ENCODE measurements at regions not wholly inside any gene's neighbourhood (a gene's known extent, or its start where the extent isn't known, plus 50 kb on each side); places are given as distances from the start of the nearest gene placed in this dataset.
A peak's percentile ranks its signal among the peaks of the same experiment; 100 is the strongest.

DNA sequence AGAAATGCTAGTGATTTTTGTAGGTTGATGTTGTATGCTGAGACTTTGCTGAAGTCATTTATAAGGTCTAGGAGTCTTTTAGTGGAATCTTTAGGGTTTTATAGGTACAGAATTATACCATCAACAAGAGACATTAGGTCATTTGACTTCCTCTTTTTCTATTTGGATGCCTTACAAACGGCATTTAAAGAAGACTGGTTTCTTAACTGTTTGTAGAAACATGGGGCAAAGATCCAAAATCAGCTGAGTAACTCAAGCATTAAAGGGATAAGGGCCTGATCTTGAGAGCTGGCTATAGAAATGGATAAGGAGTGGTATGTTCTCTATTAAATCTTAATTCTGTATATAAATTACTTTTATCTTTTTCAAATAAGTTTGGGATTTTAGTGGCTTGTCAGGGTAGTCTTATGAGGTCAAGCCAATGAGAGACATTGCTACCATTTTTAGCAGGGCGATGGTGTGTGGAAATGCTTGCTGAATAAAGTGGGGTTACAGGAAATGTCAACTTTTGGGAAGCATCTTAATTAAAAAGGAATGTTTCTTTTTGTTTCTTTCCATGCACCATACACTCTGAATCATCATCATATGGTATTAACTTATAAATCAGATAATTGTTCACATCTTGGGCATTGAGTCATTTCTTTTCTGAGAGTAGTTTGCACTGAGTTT is 197.7 kb upstream of the GBE1 start:
- TF ChIP-seq, protein P1, sequence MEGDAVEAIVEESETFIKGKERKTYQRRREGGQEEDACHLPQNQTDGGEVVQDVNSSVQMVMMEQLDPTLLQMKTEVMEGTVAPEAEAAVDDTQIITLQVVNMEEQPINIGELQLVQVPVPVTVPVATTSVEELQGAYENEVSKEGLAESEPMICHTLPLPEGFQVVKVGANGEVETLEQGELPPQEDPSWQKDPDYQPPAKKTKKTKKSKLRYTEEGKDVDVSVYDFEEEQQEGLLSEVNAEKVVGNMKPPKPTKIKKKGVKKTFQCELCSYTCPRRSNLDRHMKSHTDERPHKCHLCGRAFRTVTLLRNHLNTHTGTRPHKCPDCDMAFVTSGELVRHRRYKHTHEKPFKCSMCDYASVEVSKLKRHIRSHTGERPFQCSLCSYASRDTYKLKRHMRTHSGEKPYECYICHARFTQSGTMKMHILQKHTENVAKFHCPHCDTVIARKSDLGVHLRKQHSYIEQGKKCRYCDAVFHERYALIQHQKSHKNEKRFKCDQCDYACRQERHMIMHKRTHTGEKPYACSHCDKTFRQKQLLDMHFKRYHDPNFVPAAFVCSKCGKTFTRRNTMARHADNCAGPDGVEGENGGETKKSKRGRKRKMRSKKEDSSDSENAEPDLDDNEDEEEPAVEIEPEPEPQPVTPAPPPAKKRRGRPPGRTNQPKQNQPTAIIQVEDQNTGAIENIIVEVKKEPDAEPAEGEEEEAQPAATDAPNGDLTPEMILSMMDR (conservative IDR thresholded peaks at IDR 0.05; ENCODE audit: control insufficient read depth, insufficient read depth, low read depth, low read length), result no peak
- peak; percentile 53 for DNase-seq (ENCODE audit: low read depth)
- H3K4me3 ChIP-seq (ENCODE audit: control insufficient read depth, low read depth, low read length), result no peak overlapping the region

DNA sequence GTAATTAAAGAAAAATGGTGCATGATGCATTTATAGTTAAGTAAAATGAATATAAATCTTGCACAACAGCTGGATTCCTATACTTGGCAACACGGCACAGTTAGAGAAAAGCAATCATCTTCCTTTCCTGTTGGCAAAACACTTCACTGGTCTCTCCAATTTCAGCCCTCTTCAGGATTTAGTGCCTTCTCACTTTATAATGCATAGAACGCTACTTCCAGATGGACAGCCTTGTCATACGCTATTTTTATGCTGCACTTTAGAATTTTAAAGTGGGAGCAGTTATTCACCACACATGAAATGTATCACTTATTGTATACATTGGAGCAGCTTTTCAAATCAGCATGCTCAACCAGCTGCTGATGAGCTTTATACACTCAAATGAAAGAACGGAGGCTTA is 194.4 kb upstream of the GBE1 start:
- TF ChIP-seq, protein P1 (conservative IDR thresholded peaks at IDR 0.05; ENCODE audit: control insufficient read depth, insufficient read depth, low read depth, low read length), result no peak
- no peak for DNase-seq (ENCODE audit: low read depth)
- H3K4me3 ChIP-seq (ENCODE audit: control insufficient read depth, low read depth, low read length), result no peak overlapping the region

DNA sequence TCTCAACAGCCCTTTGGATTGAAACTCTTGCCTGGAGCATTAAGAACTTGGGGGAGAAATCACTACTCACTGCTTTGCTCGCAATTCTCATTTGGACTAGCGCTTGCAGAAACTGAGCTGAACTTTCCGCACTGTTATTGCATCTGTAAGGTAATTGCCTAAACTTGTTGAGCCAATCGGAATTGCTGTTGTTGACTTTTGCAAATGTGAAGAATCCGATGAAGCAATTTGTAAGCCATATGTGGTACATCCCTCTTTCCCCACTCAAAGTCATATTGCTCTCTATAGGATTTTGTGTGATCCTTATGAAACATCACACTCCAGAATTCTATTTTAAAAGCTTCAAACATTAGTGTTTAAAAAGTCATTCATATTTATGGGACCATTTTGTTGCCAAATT is 191.7 kb upstream of the GBE1 start:
- TF ChIP-seq, protein P1 (conservative IDR thresholded peaks at IDR 0.05; ENCODE audit: control insufficient read depth, insufficient read depth, low read depth, low read length), result no peak
- no peak for DNase-seq (ENCODE audit: low read depth)
- no peak overlapping the region for H3K4me3 ChIP-seq (ENCODE audit: control insufficient read depth, low read depth, low read length)

DNA sequence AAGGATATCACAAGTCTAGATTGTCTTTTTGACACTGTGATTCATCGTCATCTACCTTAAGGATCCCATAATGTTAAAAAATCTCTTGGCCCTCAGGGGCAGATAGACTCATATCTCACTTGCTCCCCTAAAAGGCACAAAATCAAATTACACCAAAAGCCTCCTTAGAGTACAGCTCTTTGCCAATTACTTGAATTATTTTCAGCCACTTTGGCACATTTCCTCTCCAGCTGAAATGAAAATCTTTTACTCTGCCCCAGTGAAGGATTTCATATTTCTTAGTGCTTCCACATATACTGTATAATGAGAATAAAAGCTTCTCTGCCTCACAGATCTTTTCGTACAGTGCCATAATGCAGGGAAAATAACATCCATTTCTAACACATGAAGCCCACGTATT is 190.7 kb upstream of the GBE1 start:
- DNase-seq (ENCODE audit: low read depth), result no peak
- TF ChIP-seq, protein P1 (conservative IDR thresholded peaks at IDR 0.05; ENCODE audit: control insufficient read depth, insufficient read depth, low read depth, low read length), result no peak

DNA sequence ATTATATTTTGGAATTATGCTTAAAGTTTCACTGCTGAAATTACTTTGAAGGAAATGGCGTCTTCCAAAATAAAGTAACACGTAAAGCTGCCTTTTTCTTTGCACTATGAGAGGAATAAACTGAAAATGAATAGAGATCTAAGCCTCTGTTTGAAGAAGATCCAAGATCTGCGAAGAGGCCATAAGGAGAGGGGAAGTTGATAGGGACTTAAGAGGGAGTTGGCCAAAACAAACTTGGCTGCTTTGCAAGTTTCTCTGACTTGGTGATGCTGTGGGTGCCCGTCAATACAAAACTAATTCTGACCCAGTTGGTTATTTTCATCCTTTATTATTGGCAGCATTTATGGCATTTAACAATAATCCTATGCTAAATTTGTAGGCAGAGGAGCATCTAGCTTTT is 190.2 kb upstream of the GBE1 start:
- no peak for DNase-seq (ENCODE audit: low read depth)
- TF ChIP-seq, protein P1 (conservative IDR thresholded peaks at IDR 0.05; ENCODE audit: control insufficient read depth, insufficient read depth, low read depth, low read length), result no peak
- H3K4me3 ChIP-seq (ENCODE audit: control insufficient read depth, low read depth, low read length), result no peak overlapping the region

More for the DNA sequence above, 190.7 kb upstream of the GBE1 start:
- H3K4me3 ChIP-seq (ENCODE audit: control insufficient read depth, low read depth, low read length), result no peak overlapping the region

DNA sequence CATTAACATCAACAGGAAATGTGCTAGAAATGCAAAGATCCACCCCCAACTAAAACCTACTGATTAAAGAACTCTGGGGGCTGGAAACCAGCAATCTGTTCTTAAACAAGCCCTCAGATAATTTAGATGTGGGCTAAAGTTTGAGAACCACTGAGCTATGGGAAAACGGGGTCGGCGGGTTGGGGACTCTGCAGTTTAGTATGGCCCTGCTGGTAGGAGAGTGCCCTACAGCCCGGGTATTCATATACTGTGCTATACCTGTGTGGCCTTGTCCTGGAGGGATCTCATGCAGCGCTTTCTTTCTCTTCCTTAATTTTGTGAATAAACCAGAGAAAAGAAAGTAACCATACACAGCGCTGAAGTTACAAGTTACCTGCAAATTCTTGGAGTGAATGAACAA is 189.7 kb upstream of the GBE1 start:
- no peak overlapping the region for H3K4me3 ChIP-seq (ENCODE audit: control insufficient read depth, low read depth, low read length)
- DNase-seq (ENCODE audit: low read depth), result no peak
- TF ChIP-seq, protein P1 (conservative IDR thresholded peaks at IDR 0.05; ENCODE audit: control insufficient read depth, insufficient read depth, low read depth, low read length), result no peak

DNA sequence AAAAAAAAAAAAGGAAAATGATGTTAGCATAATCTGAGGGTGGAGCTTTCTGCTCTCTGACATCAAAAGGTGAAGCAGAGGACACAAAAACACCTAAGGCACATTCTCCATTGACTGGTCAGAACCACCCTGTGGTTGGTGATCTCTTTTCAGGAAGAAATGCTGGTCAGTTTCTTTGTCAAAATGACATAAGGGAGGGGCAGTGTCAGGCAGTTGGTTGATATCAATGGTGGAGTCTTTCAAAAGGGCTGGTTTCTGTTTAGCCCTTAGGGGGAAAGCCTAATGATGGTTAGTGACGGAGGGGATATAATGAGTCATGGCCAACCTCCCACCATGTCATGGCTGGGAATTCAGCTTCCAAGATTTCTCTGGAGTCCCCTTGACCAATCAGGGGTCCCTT is 185.9 kb upstream of the GBE1 start:
- TF ChIP-seq, protein P1 (conservative IDR thresholded peaks at IDR 0.05; ENCODE audit: control insufficient read depth, insufficient read depth, low read depth, low read length), result no peak
- no peak overlapping the region for H3K4me3 ChIP-seq (ENCODE audit: control insufficient read depth, low read depth, low read length)
- DNase-seq (ENCODE audit: low read depth), result no peak

All from fibroblast of mammary gland (primary cell).